MV-4-11 (cell line): ENCODE measurements at regions not wholly inside any gene's neighbourhood (a gene's known extent, or its start where the extent isn't known, plus 50 kb on each side); places are given as distances from the start of the nearest gene placed in this dataset.
A peak's percentile ranks its signal among the peaks of the same experiment; 100 is the strongest.

Source experiments
- DNase-seq: peaks from one replicate; lab custom pipeline; 2025; lab: John Stamatoyannopoulos, UW

GRCh38 chr3:188041193-188041592 is 112.8 kb upstream of the LPP start:
- peak; percentile 76 for DNase-seq

GRCh38 chr3:188041895-188042294 is 112.1 kb upstream of the LPP start:
- no peak for DNase-seq

DNA sequence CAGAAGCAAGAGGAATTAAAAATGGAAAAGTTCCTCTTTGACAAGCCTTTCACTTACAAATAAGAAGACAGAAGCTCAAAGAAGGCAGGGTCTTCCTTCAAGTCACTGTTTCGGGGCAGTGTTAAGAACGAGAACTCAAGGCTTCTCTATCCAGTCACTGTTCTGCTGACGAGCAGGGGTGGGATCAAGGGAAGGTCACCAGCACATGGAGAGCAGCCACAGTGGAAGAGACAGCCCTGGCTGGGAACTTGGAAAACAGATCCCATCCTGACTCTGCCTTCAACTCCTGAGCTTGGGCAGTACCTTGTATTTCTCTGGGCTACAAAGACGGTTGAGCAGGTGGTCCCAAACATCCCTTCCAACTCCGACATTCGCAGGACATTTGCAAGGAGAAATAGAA is 111.5 kb upstream of the LPP start:
- DNase-seq, result no peak

- no peak for DNase-seq
Measured at GRCh38 chr3:188043891-188044290, 110.1 kb upstream of the LPP start.

DNA sequence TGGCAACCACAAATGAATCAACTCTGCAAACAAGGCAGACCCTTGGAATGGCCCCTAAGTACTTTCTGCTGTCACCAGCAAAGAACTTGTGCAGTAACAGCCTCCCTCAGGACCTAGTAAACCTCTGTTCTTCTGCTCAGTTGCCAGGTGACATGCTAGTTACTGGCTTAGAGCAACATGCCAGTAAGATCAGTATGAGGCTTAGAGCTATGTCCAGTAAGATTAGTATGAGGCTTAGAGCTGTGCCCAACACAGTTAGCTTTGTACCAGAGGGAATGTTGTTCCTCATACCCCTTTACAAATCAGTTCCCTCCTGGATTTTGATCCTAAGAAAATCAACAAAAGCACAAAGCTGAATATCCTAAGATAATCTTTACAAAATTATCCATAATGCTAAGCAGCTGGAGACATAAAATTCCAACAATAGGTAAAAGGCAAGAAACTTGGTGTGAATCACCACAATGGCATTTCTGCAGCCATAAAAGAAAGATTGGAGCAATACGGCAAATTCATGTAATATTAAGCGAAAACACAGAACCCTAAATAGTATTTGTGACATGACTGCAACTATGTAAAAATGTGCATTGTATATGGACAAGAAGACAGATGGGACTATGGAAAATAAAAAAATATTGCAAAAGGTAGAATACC is 107.3 kb upstream of the LPP start:
- no peak for DNase-seq

GRCh38 chr3:188047536-188047935 is 106.4 kb upstream of the LPP start:
- DNase-seq, result no peak

DNA sequence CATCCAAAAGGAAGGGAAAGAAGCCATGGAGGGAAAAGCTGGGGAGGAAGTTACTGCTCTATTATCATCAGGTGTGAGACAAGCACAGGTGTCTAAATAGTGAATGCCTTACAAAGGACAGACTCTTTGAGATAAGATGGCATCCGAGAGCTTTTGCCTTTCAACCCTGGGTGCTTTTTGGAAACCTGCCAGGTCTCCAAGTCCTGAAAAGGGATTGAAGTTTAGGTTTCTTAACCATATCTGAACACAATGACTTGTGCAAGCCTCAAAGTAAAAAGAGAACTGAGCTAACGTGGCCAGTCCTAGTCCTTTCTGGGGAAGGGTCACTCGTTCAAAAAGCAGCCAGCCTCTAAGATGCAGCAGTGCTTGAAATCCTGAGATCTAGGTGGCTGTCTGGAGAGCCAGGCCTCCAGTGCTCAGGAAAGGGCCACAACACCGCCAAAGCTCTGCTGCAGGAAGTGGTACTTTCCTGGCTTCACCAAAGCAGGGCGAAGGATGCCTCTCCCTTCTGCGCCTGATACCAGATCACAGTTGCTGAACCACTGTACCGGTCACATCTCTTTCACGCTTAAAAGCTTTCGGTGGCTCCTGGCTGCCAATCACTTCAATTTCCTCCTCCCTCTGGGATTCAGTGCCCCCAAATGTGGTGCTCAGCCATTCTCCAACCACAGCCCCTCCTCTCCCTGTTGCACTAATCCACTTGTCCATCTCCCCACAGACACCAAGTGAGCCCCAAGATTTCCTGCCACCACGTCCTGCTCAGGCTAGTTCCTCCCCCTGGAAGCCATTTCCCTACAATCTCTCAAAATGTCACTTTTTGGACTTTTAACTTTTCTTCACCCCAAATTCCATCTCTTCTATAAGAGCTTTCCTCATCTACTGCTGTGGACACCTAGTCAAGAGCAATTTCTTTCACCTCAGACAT is 104.1 kb upstream of the LPP start:
- peak; percentile 17 for DNase-seq

DNA sequence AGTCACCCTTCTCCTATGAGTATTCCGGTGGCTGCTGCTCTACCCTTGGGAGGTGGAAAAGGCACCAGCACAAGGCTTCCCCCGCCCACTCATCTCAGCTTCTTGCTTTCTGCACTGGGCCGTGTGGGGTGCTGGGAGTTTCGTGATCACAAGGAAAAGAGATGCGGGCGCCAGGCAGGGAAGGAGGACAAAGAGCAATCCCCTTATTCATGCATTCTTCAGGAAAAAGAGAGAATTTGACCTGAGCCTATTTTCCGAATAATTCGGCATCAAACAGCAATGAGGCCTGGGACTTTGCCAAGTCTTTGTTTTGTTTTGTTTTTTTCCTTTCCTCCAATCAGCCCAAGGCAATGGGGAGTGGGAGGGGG is 102.2 kb upstream of the LPP start:
- no peak for DNase-seq

- DNase-seq, result no peak
Measured at GRCh38 chr3:188052169-188053035, 101.6 kb upstream of the LPP start.

DNA sequence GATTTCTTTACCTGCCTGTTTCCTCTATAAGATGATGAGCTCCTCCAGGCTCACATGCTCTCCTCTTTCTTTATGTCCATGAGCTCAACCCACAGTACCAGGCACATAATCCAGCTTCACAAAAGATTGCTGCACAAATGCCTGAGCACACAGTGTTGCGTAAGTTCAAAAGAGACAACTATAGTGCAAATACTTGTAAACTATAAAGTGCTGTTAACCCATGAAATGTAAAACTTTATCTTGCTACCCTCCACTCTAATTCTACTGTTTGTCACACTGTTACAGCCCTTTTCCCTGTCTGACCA is 101.0 kb upstream of the LPP start:
- DNase-seq, result no peak

- no peak for DNase-seq
Measured at GRCh38 chr3:188053710-188054380, 100.1 kb upstream of the LPP start.

DNA sequence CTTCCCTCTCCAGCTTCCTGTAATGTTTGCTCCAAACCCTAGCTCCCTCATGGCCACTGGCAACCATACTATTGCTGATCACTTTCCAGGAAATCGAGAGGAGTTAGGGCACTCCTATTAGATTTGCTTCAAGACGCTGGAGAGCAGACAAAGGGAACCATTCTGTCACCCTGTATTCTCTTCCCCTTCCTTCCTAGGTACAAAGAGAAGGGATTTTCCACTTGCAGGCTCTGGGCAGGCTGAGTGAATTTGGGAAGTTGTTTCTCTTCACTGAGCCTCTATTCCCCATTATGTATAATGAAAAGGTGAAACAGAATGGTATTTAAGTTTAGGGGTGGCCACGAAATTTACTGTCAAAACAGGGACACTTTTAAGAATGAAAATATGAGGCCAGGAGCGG is 99.4 kb upstream of the LPP start:
- no peak for DNase-seq

DNA sequence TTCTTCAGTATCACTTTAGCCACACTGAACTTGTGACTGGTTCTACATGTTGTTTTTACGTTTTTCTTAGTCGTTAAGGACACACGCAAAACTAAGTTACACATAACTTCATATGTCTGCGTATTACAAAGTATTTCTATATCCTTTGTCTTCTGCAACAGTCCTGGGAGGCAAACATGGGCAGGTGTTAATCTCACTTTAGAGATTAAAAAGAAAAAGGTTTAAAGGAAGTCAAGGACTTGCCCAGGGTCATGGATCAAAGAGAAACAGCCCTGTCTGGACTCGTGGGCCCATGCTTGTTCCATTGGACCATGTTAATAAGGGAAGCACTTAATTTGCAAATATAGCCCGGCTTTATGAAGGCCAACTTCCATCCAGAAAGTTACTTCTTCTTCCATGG is 98.6 kb upstream of the LPP start:
- no peak for DNase-seq

- DNase-seq, result no peak
Measured at GRCh38 chr3:188057124-188057523, 96.8 kb upstream of the LPP start.

- no peak for DNase-seq
Measured at GRCh38 chr3:188058569-188059184, 95.3 kb upstream of the LPP start.

DNA sequence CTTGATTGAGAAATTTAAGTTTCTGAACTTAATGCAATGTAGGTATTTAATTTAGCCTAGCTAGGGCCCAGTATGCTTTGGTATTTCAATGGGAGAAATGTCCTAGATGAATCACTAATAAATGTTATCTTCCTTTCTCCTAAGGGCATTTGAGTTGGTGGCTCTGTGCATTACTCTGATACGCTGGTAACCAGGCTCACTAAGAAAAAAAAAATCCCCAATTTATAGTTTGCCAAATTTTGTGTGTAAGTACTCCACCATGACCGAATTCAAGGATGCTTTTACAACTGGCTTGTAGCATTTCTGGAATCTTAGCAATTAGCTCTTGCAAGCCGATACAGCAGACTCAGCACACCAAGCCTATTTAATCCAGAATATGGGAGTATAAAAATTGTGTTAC is 94.6 kb upstream of the LPP start:
- DNase-seq, result no peak

- no peak for DNase-seq
Measured at GRCh38 chr3:188060264-188060835, 93.6 kb upstream of the LPP start.

GRCh38 chr3:188060840-188061544 is 93.0 kb upstream of the LPP start:
- peak; percentile 25 for DNase-seq

DNA sequence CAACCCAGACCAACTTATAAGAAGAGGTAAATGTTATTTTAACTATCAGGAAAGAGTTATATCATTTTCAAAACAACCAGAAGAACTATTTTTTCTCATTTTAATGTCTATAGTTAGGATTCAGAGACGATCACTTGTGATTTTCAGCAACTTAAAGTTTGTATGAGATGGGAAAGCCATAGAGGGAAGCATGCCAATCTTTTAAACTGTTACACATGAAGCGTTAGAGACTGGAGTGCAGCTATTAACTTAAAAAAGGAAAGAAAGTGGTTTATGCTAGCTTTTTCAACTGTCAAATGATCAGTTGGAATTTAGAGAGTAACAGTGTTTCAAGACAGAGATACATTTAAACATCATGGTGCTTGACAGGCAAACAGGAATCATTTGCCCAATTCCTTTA is 91.7 kb upstream of the LPP start:
- DNase-seq, result no peak

DNA sequence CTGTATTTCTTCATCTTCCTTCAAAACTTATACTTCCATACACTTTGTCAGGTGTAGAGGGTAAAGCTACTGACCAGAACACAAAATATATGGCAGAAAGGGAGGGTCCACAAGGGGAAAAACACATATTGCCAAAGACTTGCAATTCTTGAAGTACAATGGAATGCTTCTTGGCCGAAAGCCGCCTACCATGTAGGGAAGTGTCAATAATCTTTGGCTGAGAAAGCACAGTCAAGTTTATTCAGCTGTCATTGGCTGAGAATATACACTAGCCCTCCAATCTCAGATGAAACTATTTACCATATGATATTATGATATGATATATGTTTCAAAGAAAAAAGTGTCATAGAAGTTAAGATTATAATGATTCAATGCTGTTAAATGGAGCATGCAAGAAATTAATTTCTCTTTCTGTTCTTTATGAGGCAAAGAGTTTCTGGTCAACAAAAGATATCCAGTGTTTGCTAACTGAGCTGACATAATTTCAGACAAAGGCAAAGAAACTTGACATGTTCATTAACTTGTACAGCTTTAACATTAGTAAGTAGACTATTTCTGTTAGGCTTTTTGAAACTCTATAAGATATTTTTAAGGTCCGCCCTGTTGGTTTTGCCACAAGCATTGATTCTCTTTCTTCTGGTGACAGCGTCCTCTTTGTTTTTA is 89.0 kb upstream of the LPP start:
- no peak for DNase-seq
